WERI-Rb-1 (cell line): ENCODE measurements at regions not wholly inside any gene's neighbourhood (a gene's known extent, or its start where the extent isn't known, plus 50 kb on each side); places are given as distances from the start of the nearest gene placed in this dataset.
"Not testable (repeated sequence)": the region's sequence is repeated elsewhere in the genome, so short reads cannot be mapped to it uniquely, and the experiment has no call there.

Experiments
- DNase-seq: peaks from one replicate; pipeline ENCODE4 v3.0.0-alpha.2; 2020
- H3K27ac ChIP-seq: fragments of 250-450 bp; sonication (Bioruptor Pico); 2 replicates; pipeline ENCODE4 v1.5.1; 2020; ENCODE audit warnings: mild to moderate bottlenecking, moderate library complexity
- H3K27me3 ChIP-seq: fragments of 250-450 bp; sonication (Bioruptor Pico); 2 replicates; pipeline ENCODE4 v1.5.1; 2021; ENCODE audit warnings: mild to moderate bottlenecking, low read depth, moderate library complexity; ENCODE audit not compliant: insufficient read depth, severe bottlenecking
- H3K36me3 ChIP-seq: fragments of 250-450 bp; sonication (Bioruptor Pico); 2 replicates; pipeline ENCODE4 v1.5.1; 2020; ENCODE audit warnings: mild to moderate bottlenecking, moderate library complexity
- H3K4me3 ChIP-seq: 2 replicates; pipeline ENCODE4 v1.5.1; 2011; ENCODE audit warnings: low read depth, mild to moderate bottlenecking, control low read depth, low read length
- H3K9me3 ChIP-seq: fragments of 250-450 bp; sonication (Bioruptor Pico); 2 replicates; pipeline ENCODE4 v1.5.1; 2021; ENCODE audit warnings: mild to moderate bottlenecking, moderate library complexity; ENCODE audit not compliant: severe bottlenecking
- CTCF ChIP-seq: IDR thresholded peaks from 2 replicates; pipeline ENCODE4 v1.5.1; 2011; ENCODE audit warnings: low read depth, mild to moderate bottlenecking, control low read depth, inconsistent platforms, low read length

DNA sequence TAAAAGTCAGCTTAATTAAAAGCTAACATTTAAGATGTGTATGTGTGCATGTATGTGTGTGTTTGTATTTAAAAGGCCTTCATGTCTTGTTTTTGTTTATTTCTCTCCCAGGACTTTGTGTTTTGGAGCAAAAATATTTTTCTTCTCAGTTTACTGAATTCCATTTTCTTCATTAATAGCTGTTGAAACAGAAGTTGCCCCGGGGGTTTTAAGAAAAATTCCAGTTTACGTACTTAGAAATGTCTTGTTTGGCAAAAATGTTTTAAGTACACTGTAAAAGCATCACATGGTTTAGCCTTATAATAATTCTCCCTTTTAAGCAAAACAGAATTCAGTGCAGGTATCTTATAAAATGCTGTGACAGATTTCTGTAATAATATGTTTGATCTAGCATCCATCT lies 1233.0 kb upstream of the NRXN1 start:
- H3K27me3 ChIP-seq, result no peaks in the 10 kb centered on the region
- no peaks in the 10 kb centered on the region for H3K9me3 ChIP-seq
- DNase-seq, result no peak
- no peak overlapping the region for H3K4me3 ChIP-seq
- H3K27ac ChIP-seq, result no peak overlapping the region
- TF ChIP-seq CTCF, result no peak
- H3K36me3 ChIP-seq, result no peaks in the 10 kb centered on the region

DNA sequence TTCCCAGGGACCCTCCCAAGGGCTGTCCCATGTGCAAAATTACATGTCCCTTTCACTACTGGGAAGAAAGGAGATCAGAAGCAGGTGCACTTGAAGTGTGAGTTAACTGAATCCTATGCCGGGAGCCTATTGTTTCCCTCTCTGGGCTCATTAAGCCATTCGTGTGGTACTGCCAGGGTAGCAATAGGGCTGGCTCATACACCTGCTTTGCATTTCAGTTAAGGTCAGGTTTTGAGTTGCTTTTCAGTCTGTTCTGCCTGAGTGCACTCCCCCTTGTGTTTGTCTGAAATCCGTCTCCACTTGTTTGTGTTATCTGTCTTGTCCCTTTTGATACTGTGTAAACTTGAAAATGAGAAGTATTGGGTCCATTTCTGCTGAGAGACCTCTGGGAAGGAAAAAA lies 1232.6 kb upstream of the NRXN1 start:
- no peaks in the 10 kb centered on the region for H3K36me3 ChIP-seq
- no peak for DNase-seq
- H3K9me3 ChIP-seq, result no peaks in the 10 kb centered on the region
- peak; percentile 13; the same call in 1 of the 2 replicates for TF ChIP-seq CTCF
- no peaks in the 10 kb centered on the region for H3K27me3 ChIP-seq
- H3K4me3 ChIP-seq, result no peak overlapping the region
- H3K27ac ChIP-seq, result no peak overlapping the region

DNA sequence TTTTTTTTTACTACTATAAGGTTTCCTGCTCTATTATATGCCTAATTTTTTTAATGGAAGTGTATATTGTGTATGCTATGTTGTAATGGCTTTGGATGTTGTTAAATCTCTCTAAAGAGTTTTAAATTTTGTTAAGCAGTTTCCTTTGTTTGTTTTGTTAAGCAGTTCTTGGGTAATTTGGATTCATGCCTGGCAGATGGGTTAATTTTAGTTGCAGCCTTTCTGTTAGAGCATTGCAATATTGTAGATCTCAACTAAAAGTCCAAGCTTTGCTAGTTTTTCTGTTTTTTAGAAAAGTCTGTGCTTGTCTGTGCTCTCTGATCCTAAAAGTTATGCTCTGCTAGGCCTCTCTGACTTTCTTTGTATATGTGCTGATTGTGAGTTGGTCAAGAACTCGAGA lies 1229.0 kb upstream of the NRXN1 start:
- no peaks in the 10 kb centered on the region for H3K27me3 ChIP-seq
- DNase-seq, result no peak
- H3K27ac ChIP-seq, result no peak overlapping the region

GRCh38 chr2:52258967-52259366 lies 1227.0 kb upstream of the NRXN1 start:
- not testable (repeated sequence) for H3K27ac ChIP-seq, H3K27me3 ChIP-seq, H3K36me3 ChIP-seq, H3K4me3 ChIP-seq, DNase-seq, H3K9me3 ChIP-seq

More for the DNA sequence above, 1229.0 kb upstream of the NRXN1 start:
- Histone ChIP-seq H3K4me3 (no peak overlapping the region), H3K9me3 (no peaks in the 10 kb centered on the region), H3K36me3 (no peaks in the 10 kb centered on the region)
- TF ChIP-seq CTCF, result no peak

DNA sequence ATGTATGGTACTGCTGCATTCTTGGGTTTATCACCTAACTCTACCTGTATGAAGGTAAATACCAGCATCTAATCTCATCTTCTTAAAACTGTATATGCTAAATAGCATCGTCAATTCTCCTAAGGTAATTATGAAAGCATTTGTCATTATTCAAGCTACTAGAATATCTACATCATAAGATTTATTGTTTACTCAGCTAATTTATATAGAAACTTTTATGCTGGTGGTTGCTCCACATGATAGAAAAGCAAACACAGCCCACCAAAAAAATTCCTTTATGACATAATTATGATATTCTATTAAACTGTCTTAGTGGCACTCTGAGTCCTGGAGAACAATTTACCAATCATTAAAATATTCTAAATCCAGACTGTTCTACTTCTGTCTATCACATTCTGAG lies 1226.1 kb upstream of the NRXN1 start:
- Histone ChIP-seq H3K4me3 (no peak overlapping the region), H3K36me3 (no peaks in the 10 kb centered on the region), H3K27me3 (no peaks in the 10 kb centered on the region), H3K27ac (no peak overlapping the region), H3K9me3 (no peaks in the 10 kb centered on the region)
- DNase-seq, result no peak
- no peak for TF ChIP-seq CTCF

DNA sequence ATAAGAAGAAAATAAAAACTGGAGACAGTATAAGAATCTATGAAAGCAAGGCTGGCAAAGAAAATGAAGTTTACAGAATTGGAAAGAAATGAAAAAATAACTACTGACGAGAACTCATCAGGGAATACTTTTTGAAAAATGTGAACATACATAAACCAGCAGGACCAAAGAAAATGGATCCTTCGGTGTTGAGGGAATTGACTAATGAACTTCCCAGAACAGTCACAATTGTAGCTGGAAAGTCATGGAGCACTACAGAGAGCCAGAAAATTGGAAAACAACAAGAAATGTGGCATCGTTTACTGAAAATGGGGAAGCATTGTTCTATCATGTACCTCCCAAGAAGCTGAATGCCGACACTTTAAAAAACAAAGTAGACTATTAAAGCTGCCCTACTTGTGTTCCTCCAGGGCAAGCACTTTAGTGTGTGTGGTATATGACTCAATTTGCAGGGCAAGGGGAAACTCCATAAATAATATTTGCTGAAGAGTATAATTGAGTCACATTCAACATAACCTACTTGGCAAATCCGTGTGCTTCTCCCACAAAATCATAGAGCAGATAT lies 1221.6 kb upstream of the NRXN1 start:
- Histone ChIP-seq H3K4me3 (no peak overlapping the region), H3K36me3 (no peaks in the 10 kb centered on the region), H3K9me3 (no peaks in the 10 kb centered on the region), H3K27me3 (no peaks in the 10 kb centered on the region), H3K27ac (no peak overlapping the region)
- no peak for TF ChIP-seq CTCF
- no peak for DNase-seq
